Fibroblast of villous mesenchyme (primary cell): ENCODE measurements at regions not wholly inside any gene's neighbourhood (a gene's known extent, or its start where the extent isn't known, plus 50 kb on each side); places are given as distances from the start of the nearest gene placed in this dataset.

Experiments used
- DNase-seq: peaks from one replicate; pipeline ENCODE4 v3.0.0-alpha.2; 2010; ENCODE audit warnings: low read depth
- H3K4me3 ChIP-seq: 2 replicates; pipeline ENCODE4 v1.5.1; 2011; ENCODE audit warnings: low read depth, mild to moderate bottlenecking, low read length
- TF ChIP-seq, protein P1 (sequence below): IDR thresholded peaks from 2 replicates; pipeline ENCODE4 v1.5.1; 2012; ENCODE audit warnings: low read depth, mild to moderate bottlenecking, low read length; ENCODE audit not compliant: insufficient read depth

DNA sequence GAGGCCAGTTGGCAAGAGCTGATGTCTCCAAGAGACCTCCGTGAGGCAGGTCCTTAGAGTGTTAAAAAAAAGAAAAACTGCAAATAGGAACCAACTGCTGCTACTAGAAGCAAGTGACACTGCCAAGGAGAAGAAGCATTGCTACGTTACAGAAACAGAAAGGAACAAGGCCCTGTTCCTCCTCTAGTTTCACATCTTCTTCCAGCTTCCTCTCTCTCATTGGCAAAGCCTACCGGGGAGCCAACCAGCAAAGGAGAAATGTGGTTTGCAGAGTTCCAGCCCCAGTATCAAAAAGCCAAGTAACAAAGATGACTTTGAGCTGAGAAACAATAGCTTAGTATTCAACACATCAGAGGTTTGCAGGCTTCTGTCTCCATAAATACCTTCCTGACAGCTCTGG, 145.9 kb downstream of the PRELID2 start:
- TF ChIP-seq, protein P1, sequence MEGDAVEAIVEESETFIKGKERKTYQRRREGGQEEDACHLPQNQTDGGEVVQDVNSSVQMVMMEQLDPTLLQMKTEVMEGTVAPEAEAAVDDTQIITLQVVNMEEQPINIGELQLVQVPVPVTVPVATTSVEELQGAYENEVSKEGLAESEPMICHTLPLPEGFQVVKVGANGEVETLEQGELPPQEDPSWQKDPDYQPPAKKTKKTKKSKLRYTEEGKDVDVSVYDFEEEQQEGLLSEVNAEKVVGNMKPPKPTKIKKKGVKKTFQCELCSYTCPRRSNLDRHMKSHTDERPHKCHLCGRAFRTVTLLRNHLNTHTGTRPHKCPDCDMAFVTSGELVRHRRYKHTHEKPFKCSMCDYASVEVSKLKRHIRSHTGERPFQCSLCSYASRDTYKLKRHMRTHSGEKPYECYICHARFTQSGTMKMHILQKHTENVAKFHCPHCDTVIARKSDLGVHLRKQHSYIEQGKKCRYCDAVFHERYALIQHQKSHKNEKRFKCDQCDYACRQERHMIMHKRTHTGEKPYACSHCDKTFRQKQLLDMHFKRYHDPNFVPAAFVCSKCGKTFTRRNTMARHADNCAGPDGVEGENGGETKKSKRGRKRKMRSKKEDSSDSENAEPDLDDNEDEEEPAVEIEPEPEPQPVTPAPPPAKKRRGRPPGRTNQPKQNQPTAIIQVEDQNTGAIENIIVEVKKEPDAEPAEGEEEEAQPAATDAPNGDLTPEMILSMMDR = no peak
- DNase-seq = no peak
- H3K4me3 ChIP-seq = no peak overlapping the region

DNA sequence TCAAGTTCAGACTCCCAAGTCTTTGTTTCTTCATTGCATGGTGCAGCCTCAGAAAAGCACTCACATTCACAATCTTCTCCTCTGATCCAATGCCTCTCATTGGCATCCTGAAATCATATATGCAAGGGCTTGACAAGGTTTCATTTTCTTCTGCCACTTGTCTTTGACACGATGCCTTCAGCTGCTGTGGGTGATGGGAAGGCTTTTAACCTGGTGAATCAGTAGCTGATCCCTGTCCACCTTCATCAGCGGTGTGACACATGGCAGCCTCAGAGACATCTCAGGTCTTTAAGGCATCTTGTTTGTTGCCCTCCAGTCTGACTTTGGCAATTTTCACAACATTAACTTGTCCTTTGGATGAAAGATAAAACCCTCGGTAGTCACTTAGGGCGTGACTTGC, 147.2 kb downstream of the PRELID2 start:
- no peak overlapping the region for H3K4me3 ChIP-seq
- no peak for DNase-seq
- TF ChIP-seq, protein P1 = no peak

DNA sequence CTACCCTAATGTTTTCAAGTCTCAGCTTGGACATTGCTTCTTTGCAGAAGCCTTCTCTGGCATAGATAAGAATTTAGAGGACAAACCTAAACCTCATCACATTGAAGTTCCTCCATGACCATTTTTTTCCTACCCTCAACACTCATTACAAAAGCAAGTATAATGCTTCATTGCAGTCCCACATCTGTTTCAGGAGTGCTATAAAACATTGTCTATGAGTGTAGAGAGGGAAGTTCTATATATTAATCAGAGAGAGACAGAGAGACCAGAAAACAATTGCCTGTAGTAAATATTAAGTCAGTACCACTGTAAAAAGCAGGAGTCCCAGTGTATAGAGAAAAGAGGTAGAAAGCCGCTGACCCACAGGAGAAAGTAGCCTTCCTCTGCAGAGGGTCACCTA, 149.7 kb downstream of the PRELID2 start:
- no peak for DNase-seq
- H3K4me3 ChIP-seq = no peak overlapping the region
- TF ChIP-seq, protein P1 = no peak

DNA sequence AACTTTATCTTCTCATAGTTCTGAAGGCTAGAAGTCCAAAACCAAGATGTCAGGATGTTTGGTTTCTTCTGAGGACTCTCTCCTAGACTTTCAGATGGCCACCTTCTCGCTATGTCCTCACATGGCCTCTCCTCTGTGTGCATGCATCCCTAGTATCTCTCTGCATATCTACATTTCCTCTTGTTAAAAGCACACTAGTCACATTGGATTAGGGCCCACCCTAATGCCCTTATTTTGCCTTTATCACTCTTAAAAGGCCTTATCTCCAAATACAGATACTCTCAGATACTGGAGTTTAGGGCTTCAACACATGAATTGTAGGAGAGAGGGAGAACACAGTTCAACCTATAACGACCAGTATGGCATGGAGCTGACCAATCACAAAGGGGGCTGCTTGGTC, 151.7 kb downstream of the PRELID2 start:
- TF ChIP-seq, protein P1 = no peak
- DNase-seq = no peak
- no peak overlapping the region for H3K4me3 ChIP-seq

DNA sequence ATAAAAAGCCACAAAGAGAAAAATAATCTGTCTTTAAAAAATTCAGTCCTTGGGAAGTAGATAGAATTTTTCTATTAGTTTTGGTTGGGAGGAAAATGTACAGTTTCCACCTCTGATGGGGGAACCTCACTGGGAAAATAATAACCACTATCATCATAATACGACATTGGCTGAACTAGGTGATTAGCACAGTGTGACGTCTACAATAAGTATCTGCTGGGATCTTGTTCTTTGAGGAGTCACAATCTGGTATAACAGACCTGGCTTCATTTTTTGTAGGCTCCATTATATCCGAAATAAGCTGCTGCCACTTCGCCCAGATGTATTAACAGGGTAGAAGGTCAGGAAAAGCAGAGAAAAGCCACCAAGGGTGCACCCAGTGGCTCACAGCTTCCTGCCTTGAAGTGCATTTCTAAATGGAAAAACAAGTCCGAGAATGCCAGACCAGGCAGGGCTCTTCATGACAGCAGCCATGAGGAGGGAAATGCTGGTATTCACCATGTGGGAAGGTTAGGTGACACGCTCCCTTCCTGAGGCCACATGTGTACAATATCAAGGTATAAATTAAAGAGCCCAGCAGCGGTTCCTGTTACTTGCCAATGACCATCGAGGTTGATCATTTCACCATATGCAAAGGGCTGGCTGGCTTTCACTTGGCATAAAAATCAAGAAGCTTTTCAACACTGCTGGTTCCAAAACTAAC, 152.8 kb downstream of the PRELID2 start:
- DNase-seq = no peak

DNA sequence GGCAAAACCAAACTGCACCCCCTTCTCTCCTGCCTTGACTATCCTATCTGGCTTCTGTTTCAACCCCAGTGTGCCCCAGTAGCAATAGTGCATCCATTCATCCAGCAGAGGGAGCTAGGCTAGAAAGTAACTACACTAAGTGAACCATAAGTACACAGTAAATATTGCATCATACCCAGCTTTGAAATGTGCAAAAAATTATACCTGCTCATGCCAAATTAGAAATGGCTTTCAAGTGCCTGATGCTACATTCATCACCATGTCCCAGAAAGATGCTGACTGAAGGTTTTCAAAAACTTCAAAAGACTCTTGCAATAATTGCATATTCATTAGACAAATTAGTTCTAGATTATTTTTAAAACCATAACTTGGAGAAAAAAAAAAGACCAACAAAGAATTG, 153.5 kb downstream of the PRELID2 start:
- H3K4me3 ChIP-seq = no peak overlapping the region
- peak; percentile 78 for DNase-seq
- TF ChIP-seq, protein P1 = peak; percentile 94

More for the DNA sequence above, 152.8 kb downstream of the PRELID2 start:
- TF ChIP-seq, protein P1 = no peak
- no peak overlapping the region for H3K4me3 ChIP-seq

DNA sequence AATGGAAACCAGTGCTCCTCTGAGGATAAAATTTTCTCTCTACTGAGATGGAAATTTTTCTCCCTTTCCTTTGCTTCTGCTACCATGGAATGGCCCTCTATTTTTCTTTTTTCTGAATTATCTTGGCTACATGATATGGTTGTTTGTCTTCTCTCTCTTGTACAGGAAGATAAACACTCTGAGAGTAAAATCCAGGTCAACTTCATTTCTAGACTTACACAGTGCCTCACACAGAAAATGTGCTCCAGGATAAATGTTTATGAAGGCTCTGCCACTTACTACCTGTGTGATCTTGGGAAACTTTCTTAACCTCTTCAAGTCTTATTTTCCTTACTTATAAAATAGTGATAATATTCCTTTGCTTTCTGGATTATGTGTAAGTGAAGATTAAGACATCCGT, 153.9 kb downstream of the PRELID2 start:
- TF ChIP-seq, protein P1 = no peak
- DNase-seq = no peak
- H3K4me3 ChIP-seq = no peak overlapping the region
